ENCODE measurements at regions not wholly inside any gene's neighbourhood (a gene's known extent, or its start where the extent isn't known, plus 50 kb on each side); places are given as distances from the start of the nearest gene placed in this dataset.
"Not testable (repeated sequence)": the region's sequence is repeated elsewhere in the genome, so short reads cannot be mapped to it uniquely, and the experiment has no call there.

DNA sequence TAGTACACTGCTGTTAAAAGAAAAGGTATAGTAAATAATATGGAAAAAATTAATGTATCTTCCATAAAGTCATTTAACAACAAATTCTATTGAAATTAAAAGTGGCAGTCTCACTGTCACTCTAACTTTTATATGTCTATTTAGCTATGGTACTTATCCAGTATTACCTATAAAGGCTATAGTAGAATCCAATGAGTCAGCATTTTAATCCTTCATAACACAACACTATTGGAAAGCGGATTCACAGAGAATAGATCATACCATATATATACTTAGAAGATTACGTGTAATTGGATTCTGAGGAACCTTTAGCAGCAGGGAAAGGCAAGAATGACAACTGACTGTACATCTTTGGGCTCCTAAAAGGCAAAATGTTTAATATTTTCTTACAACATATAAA is 1942.6 kb downstream of the PCDH7 start:
- no peak for DNase-seq (ENCODE audit: low read depth)

- no peak for DNase-seq (ENCODE audit: low read depth)
Observed at GRCh38 chr4:32672359-32672758, 1952.2 kb downstream of the PCDH7 start.

- no peak for DNase-seq (ENCODE audit: low read depth)
Observed at GRCh38 chr4:32680946-32681345, 1960.8 kb downstream of the PCDH7 start.

DNA sequence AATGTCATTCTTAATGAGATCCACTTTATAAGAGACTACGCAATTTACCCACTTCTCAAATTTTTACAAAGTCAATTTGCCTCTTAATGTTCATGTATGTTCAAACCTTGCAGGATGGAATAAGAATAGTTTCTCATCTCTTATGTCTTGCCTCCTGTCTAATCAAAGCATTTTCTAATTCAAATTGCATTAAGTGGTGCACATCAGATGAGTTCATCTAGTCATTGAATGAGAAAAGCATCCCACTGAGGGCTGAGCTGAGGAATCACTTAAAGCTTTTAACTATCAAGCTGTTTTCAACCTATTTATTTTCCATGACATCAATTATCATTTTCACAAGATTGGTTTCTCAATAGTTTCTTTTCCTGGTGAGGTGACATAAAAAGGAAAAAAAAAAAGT is 1964.0 kb downstream of the PCDH7 start:
- no peak for DNase-seq (ENCODE audit: low read depth)

DNA sequence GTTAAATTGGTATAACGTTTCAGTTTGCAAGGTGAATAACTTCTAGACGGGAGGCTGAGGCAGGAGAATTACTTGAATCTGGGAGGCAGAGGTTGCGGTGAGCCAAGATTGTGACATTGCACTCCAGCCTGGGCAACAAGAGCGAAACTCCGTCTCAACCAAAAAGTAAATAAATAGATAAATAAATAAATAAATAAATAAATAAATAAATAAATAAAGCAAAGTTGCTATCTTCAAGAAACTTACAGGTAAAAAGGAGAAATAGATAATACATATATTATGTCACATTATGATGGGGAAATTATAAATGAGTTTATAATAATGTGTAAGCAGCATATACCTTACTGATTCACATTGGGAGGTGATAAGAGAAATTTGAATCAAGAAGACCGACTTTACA is 1966.0 kb downstream of the PCDH7 start:
- no peak for DNase-seq (ENCODE audit: low read depth)

- DNase-seq (ENCODE audit: low read depth): peak; percentile 61
Observed at GRCh38 chr4:32689518-32689917, 1969.3 kb downstream of the PCDH7 start.

DNA sequence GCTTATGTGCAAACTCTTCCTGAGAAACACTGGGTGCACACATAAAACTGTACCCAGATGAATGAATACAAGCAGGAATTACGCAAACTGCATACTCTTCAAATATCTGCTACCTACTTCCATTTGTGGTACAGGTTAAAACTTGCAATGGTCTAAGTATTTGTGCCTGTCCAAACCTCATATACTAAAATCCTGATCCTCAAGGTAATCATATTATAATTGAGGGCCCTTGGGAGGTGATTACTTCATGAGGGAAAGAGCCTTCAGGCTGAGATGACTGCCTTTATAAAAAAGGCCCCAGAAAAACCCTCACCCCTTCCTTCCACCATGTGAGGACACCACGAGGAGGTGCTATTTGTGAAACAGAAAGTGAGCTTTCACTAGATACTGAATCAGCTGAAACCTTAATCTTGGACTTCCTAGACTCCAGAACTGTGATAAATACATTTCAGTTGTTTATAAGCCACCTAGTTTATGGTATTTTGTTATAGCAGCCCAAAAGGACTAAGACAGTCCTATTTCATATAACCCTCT is 1977.2 kb downstream of the PCDH7 start:
- no peak for DNase-seq (ENCODE audit: low read depth)

DNA sequence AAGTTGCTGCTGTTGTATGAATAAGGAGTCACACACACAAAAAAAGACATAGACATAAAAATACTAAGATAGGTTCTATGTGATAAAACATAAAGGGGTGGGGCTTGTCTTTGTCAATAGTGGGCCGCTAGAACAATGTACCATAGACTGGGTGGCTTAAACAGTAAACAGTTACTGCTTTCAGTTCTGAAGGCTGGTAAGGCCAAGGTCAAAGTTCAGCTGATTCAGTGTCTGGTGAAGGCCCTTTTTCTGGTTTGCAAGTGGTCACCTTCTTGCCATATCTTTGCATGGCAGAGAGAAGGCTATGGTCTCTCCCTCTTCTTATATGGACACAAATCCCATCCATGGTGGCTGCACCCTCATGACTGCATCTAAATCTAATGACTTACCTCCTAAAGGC is 1980.7 kb downstream of the PCDH7 start:
- no peak for DNase-seq (ENCODE audit: low read depth)

- no peak for DNase-seq (ENCODE audit: low read depth)
Observed at GRCh38 chr4:32706893-32707292, 1986.7 kb downstream of the PCDH7 start.

DNA sequence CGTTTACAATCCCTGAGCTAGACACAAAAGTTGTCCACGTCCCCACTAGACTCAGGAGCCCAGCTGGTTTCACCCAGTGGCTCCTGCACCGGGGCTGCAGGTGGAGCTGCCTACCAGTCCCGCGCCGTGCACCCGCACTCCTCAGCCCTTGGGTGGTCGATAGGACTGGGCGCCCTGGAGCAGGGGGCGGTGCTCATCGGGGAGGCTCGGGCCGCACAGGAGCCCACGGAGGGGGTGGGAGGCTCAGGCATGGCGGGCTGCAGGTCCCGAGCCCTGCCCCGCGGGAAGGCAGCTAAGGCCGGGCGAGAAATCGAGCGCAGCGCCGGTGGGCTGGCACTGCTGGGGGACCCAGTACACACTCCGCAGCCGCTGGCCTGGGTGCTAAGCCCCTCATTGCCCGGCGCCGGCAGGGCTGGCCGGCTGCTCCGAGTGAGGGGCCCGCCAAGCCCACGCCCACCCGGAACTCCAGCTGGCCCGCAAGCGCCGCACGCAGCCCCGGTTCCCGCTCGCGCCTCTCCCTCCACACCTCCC is 1996.0 kb downstream of the PCDH7 start:
- not testable (repeated sequence) for DNase-seq (ENCODE audit: low read depth)

- DNase-seq (ENCODE audit: low read depth): no peak
Observed at GRCh38 chr4:32735856-32736590, 2015.9 kb downstream of the PCDH7 start.

DNA sequence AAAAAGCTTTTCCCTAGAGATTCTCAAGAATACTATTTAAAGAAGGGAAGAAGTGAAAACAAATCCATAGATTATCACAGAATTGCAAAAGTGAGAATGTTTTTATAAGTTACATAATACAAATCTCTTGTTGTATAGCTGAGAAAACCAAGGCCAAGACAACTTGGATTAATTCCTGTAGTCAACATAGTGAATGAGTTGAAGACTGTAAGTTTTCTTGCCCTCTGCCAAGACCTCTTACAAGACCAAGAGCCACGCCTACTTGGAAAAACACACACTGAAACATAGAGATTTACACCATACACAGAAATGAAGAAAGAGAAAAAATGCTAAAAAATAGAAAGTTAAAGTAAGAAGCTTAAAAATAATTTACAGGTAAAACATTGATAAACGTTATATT is 2024.0 kb downstream of the PCDH7 start:
- no peak for DNase-seq (ENCODE audit: low read depth)

DNA sequence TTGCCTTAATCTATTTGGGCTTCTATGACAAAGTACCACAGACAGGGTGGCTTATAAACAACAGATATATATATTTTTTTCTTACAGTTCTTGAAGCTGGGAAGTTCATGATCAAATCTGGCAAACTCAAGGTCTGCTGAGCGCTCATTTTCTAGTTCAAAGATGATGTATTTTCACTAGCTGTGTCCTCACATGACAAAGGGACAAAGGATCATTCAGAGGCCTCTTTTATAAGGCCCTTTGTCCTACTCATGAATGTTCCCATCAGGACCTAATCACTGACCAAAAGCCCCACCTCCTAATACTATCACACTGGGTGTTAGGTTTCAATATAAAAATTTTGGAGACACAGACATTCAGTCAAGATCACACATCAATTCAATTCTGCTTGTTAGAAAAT is 2025.2 kb downstream of the PCDH7 start:
- DNase-seq (ENCODE audit: low read depth): no peak

GRCh38 chr4:32748061-32748460 is 2027.9 kb downstream of the PCDH7 start:
- no peak for DNase-seq (ENCODE audit: low read depth)

GRCh38 chr4:32748498-32748897 is 2028.3 kb downstream of the PCDH7 start:
- peak; percentile 3 for DNase-seq (ENCODE audit: low read depth)

DNA sequence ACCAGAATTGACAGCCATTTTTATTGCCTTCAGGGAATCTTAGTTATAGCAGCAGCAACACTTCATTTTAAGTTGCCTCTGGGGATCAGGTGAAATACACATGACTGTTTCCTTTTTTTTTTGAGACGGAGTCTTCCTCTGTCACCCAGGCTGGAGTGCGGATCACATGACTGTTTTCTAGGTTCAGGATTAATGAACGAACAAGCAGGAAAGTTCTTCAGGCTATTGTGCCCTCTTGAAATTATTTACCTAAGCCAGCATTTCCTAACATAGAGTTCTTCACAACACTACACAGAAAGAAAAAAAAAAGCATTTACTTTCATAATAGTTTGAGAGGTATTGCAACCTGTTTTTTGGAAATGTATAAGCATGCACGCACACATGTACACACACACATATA is 2032.8 kb downstream of the PCDH7 start:
- DNase-seq (ENCODE audit: low read depth): no peak

GRCh38 chr4:32768664-32769389 is 2048.7 kb downstream of the PCDH7 start:
- DNase-seq (ENCODE audit: low read depth): no peak

GRCh38 chr4:32771491-32771890 is 2051.3 kb downstream of the PCDH7 start:
- no peak for DNase-seq (ENCODE audit: low read depth)

GRCh38 chr4:32775049-32775448 is 2054.9 kb downstream of the PCDH7 start:
- DNase-seq (ENCODE audit: low read depth): peak; percentile 52

DNA sequence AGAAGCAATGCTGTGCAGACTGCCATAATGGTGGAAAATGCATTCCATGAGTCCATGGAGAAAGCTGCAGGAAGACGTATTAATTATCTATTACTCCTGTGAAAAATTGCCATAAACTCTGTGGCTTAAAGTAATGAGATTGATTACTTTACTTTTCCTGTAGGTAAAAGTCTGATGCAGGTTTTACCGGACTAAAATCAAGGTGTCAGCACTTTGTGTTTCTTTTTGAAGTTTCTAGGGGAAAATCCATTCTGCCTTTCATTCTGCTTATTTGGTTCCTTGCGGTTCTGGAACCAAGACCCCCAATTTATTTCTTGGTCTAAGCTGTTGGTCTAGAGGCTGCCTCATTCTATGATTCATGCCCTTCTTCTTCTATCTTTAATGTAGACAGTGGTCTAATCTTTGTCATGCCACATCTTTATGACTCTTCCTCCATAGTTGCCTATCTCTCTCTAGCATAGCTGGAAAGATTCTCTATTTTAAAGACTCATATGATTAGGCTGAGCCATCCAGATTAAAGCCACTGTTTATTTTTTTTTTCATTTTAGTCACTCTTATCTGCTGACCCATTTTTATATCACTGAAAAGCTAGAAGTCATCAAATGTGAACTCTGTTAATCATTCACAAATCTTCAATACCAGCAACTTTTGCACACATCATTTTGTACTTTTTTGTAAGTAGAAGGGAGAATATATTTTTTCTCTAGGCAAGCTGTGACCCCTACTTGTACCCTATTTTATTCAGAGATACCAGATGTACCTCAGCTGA is 2056.4 kb downstream of the PCDH7 start:
- DNase-seq (ENCODE audit: low read depth): no peak

DNA sequence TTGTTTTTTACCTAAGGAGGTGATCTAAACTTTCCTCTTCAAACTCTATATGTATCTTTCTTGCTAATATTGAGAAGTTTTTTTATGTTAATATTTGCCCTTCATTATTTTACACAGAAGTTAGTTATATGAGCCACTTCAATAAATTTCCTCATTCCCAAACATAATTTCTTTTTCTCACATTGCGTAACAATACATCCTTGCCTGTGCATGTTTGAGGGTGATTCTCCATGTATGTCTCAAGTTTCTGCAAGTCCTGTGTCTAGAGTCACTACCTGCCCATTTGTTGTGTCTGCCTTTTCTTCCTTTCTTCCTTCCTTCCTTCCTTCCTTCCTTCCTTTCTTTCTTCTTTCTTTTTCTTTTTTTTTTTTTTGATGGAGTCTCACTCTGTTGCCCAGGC is 2057.9 kb downstream of the PCDH7 start:
- DNase-seq (ENCODE audit: low read depth): no peak

DNA sequence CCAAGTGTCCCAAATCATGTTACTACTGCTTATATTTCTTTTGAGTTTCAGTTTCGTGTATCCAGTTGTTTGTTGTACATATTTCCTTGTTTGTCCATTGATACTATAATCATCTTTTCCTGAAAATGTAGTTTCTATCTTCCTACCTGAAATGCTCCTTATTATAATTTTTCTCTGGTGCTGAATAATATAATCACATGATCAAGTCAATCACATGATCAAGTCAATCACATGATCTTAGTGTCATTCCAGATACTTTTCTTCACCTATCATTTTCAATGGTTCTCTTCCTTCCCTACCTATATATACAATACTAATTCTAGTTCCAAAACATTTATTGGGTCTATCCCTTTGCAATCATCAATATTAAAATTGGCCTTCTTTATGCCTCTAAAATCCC is 2058.8 kb downstream of the PCDH7 start:
- no peak for DNase-seq (ENCODE audit: low read depth)
